ENCODE measurements at regions not wholly inside any gene's neighbourhood (a gene's known extent, or its start where the extent isn't known, plus 50 kb on each side); places are given as distances from the start of the nearest gene placed in this dataset.

GRCh38 chr10:130761032-130761575, 550.4 kb downstream of the TCERG1L start:
- TF ChIP-seq, protein P1, sequence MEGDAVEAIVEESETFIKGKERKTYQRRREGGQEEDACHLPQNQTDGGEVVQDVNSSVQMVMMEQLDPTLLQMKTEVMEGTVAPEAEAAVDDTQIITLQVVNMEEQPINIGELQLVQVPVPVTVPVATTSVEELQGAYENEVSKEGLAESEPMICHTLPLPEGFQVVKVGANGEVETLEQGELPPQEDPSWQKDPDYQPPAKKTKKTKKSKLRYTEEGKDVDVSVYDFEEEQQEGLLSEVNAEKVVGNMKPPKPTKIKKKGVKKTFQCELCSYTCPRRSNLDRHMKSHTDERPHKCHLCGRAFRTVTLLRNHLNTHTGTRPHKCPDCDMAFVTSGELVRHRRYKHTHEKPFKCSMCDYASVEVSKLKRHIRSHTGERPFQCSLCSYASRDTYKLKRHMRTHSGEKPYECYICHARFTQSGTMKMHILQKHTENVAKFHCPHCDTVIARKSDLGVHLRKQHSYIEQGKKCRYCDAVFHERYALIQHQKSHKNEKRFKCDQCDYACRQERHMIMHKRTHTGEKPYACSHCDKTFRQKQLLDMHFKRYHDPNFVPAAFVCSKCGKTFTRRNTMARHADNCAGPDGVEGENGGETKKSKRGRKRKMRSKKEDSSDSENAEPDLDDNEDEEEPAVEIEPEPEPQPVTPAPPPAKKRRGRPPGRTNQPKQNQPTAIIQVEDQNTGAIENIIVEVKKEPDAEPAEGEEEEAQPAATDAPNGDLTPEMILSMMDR (IDR thresholded peaks at IDR 0.05) = no peak
- no peak for TF ChIP-seq POLR2A (IDR thresholded peaks at IDR 0.05)

All from Peyer's patch (tissue), 4 donors.